GM19395 (cell line): ENCODE measurements at regions not wholly inside any gene's neighbourhood (a gene's known extent, or its start where the extent isn't known, plus 50 kb on each side); places are given as distances from the start of the nearest gene placed in this dataset.
"Not testable (repeated sequence)": the region's sequence is repeated elsewhere in the genome, so short reads cannot be mapped to it uniquely, and the experiment has no call there.

Experiments used
- ATAC-seq: cut with Tn5 transposase; IDR thresholded peaks from one replicate; pipeline ENCODE4 v1.9.1; 2021; ENCODE audit warnings: mild to moderate bottlenecking, moderate library complexity; ENCODE audit not compliant: unreplicated experiment

- ATAC-seq: no peak
Measured at GRCh38 chr5:86671536-86671935, 53.8 kb downstream of the COX7C start.

DNA sequence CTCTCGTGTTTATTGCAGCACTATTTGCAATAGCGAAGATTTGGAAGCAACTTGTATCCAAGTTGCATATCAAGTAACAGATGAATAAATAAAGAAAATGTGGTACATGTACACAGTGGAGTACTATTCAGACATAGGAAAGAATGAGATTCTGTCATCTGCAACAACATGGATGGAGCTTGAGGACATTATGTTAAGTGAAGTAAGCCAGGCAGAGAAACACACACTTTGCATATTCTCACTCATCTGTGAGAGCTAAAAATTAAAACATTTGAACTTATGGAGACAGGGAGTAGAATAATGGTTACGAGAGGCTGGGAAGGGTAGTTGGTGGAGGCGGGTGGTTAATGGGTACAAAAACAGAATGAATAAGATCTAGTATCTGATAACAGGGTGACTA is 56.3 kb downstream of the COX7C start:
- ATAC-seq: no peak

DNA sequence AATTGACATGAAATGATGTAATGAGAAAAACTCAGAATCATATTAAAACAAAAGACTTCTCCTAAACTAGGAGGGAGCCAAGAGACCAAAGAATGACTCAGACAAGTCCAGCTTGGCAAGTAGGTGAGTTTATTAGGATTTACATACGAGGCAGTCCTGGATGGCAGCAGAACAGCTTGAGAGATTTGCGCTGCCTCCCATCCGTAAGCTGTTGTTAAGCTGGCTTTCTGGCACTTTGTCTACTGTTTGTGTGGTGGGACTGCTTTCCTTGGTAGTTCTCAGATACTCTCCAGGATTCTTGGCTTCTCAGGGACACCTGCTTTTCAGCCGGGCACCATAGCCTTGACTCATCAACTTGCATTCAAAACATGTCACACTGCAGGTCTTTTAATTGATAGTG is 57.6 kb downstream of the COX7C start:
- ATAC-seq: no peak

DNA sequence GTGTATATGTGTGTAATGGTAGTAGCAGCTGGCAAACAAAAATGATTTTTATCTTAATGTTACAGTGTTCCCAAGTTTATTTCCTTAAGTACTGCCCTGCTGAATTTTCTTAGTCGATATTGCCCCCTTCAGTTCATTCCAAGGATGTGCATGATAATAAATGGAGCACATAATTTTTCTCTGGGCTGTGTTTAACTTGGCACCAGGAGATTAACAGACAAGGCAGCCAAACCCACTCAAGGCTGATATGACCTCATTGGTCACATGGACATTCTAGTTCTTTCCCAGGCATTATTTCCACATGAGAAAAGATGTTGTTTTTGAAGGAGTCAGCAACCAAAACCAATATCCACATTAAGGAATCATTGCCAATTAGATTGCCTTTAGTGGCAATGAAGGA is 61.8 kb downstream of the COX7C start:
- peak; percentile 81 for ATAC-seq

DNA sequence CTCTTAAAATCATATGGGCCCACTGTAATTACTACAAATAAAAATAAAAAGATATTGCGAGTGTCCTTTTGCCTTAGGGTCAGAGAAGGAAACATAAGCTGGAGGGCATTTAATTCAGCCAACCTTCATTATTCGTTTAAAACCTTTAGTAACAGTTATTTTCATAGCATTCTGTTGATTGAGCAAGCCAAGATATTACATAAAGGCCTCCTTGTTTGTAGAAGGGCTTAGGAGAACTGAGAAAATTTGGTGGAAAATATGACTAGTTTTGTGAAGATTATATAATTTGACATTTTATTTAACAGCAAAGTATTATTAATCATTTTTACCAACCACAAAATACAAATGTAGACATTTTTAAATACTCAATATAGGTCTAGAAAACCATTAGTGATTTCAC is 62.2 kb downstream of the COX7C start:
- ATAC-seq: no peak

DNA sequence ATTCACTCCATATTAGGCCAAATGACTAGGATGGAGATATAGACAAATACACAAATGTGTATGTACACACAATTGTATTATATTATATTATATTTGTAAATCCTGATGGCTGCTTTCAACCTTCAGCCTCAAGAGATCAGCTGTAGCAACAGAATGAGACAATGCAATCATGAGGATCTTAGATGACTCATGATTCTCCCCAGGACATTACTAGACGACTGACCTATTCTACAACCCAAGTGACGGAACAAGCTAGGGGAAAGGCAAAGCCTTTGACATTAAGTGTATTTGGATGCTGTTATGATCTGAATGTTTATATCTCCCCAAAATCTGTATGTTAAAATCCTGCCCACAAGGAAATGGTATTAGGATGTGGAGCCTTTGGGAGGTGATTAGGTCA is 66.5 kb downstream of the COX7C start:
- no peak for ATAC-seq

- no peak for ATAC-seq
Measured at GRCh38 chr5:86686046-86686445, 68.3 kb downstream of the COX7C start.

GRCh38 chr5:86688406-86688805 is 70.7 kb downstream of the COX7C start:
- ATAC-seq: peak; percentile 45

- peak; percentile 58 for ATAC-seq
Measured at GRCh38 chr5:86689103-86689729, 71.5 kb downstream of the COX7C start.

- ATAC-seq: no peak
Measured at GRCh38 chr5:86709157-86709881, 91.6 kb downstream of the COX7C start.

DNA sequence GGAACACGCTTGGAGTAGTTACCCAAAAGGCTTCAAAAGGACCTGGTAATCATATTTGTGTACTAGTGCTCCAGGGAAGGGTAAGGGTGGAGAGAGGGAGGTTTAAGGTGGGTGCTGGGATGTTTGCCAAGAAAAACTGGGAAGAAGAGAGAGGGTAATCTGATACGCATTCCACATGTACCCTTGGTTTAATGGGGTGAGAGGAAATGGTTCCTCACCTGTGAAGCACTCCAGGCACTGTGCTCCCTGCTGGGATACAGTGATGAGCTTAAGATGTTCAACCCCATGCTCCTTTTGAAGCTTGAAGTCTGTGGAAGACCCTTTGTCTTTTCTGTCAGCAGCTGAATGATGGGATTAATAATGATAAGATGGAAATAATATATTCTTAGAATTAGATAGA is 98.4 kb downstream of the COX7C start:
- no peak for ATAC-seq

DNA sequence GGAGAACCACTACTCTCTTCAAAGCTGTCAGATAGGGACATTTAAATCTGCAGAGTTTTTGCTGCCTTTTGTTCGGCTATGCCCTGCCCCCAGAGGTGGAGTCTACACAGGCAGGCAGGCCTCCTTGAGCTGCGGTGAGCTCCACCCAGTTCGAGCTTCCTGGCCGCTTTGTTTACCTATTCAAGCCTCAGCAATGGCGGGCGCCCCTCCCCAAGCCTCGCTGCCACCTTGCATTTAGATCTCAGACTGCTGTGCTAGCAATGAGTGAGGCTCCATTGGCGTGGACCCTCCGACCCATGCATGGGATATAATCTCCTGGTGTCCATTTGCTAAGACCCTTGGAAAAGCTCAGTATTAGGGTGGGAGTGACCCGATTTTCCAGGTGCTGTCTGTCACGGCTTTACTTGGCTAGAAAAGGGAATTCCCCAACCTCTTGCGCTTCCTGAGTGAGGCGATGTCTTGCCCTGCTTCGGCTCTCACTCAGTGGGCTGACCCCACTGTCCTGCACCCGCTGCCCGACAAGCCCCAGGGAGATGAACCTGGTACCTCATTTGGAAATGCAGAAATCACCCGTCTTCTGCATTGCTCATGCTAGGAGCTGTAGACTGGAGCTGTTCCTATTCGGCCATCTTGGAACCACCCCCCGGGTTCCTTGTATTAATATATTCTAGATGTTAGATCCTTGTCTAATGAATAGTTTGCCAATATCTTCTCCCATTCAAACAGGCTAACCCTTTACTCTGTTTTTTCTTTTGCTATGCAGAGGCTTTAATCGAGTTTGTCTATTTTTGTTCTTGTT is 113.8 kb downstream of the COX7C start:
- not testable (repeated sequence) for ATAC-seq

DNA sequence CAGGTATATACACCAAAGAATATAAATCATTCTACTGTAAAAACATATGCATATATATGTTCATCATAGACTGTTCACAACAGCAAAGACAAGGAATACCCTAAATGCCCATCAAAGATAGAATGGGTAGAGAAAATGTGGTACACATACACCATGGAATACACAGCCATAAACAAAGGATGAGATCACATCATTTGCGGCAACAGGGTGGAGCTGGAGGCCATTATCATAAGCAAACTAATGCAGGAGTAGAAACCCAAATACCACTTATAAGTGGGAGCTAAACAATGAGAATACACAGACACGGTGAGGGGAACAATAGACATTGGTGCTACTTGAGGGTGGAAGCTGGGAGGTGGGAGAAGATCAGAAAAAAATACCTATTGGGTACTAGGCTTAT is 117.6 kb downstream of the COX7C start:
- ATAC-seq: no peak

GRCh38 chr5:86737579-86737978 is 119.8 kb downstream of the COX7C start:
- ATAC-seq: no peak

GRCh38 chr5:86748538-86749105 is 130.9 kb downstream of the COX7C start:
- ATAC-seq: peak; percentile 70

- ATAC-seq: no peak
Measured at GRCh38 chr5:86749841-86750240, 132.1 kb downstream of the COX7C start.

DNA sequence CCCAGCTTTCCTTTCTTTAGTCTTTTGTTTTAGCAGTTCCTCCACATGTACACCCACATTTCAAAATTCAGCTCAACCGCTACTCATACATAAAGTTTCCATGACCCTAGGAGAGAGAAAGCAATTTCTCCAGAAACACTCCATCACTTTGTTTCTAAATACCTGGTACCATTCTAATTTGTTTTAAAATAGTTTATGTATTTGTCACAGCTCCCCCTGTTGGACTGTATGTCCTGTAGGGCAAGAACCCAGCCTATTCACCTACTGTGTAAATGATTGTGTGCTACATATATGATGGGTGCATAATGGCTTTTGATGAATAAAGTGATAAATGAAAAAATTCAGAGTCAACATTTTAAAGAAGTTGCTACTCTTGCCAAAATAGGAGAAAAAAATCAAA is 139.1 kb downstream of the COX7C start:
- ATAC-seq: no peak

DNA sequence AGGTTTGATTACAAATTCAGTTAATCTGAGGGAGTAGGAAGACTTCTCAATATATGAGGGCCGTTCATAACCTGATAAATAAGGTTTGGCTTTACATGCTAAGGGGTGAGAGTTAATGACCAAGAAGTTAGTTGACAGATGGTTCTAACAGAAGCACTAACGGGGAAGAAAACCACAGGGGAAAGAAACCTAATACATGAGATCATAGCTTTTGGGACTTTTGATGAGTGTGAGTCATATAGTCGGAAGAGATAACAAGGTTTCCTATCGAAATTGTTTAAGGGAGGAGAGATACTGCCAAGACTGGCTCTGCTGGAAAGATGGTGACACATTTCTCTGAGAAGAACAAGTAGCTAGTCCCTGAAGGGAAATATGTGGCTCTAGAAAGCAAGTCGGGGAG is 140.1 kb downstream of the COX7C start:
- ATAC-seq: no peak

DNA sequence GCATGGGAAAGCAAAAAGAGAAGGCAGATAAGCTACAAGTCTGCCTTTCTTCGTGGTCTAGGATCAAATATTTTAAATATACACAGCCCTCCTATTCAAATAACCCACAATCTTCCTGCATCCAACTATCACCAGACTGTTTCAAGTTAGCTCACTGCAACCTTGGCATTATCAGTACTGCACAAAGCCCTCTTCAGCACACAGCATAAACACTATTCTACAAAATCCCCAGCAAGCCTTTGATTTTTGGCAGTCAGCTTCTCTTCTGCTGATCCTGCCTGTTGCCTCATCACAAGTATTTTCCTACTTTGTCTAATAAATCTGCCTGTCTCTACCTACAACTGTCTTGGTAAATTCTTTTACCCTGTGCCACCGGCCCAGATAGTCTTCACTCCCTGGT is 142.9 kb downstream of the COX7C start:
- no peak for ATAC-seq

DNA sequence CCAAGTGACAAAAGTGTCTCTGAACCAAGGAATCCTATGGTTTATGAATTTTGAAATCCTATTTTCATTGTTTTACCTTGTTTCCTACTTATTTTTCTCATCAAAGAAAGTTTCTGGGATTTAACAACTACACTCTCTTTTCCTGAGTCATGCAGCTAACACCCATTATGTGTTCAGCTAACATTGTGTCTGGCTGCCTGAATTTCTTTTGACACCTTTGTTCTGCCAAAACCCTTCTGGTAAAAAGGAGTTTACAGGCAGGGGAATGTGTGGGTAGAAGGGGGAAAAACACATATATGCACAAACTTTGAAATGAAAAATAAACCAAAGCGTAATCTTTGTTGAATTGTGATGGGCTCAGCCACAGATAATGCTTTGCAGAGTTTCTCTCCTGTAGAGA is 146.2 kb downstream of the COX7C start:
- ATAC-seq: no peak

GRCh38 chr5:86765778-86766502 is 148.2 kb downstream of the COX7C start:
- ATAC-seq: no peak
